MV-4-11 (cell line): ENCODE measurements at regions not wholly inside any gene's neighbourhood (a gene's known extent, or its start where the extent isn't known, plus 50 kb on each side); places are given as distances from the start of the nearest gene placed in this dataset.

Experiments
- DNase-seq: peaks from one replicate; lab custom pipeline; 2025; lab: John Stamatoyannopoulos, UW

- no peak for DNase-seq
These were observed 974.0 kb upstream of the GHITM start for GRCh38 chr10:83165265-83165664.

GRCh38 chr10:83166344-83166743 lies 973.0 kb upstream of the GHITM start:
- DNase-seq, result no peak

- DNase-seq, result no peak
These were observed 972.2 kb upstream of the GHITM start for GRCh38 chr10:83167081-83167480.

GRCh38 chr10:83176901-83177300 lies 962.4 kb upstream of the GHITM start:
- no peak for DNase-seq

DNA sequence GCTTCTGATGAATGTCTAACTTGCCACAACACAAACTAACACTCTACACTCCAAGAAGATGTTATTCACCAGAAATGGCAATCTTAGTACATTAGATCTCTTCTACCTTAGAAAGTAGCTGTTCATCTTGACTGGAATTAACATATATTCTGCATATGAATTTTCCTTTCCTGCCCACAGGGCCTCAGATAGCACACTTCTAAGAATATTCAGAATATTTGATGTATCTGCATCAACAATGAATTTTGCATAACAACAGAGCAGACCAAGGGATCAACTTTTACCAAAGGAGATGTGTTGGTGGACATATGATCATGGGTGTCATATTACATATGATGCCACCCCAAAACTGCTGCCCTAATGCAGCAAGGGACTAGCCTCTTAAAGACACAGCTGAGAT lies 960.8 kb upstream of the GHITM start:
- no peak for DNase-seq

DNA sequence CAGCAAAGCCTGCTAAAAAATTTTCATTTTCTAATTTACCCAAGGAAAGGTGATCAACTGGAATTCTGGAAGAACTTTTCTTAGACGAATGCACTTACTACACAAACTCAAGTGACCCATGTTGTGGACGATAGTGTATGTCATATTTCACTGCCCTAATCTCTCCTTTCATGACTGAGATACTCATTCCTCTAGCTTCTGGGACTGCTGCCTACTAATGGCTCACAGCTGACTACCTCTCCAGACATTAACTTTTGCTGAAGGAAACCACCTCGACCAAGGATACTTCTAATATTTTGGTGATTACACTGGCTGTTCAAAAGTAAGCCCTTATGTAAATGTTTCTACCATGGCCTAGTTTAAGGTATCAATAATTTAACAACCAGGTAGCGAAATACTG lies 959.9 kb upstream of the GHITM start:
- DNase-seq, result no peak

- DNase-seq, result no peak
These were observed 957.2 kb upstream of the GHITM start for GRCh38 chr10:83182076-83182475.

- no peak for DNase-seq
These were observed 954.7 kb upstream of the GHITM start for GRCh38 chr10:83184641-83185040.

DNA sequence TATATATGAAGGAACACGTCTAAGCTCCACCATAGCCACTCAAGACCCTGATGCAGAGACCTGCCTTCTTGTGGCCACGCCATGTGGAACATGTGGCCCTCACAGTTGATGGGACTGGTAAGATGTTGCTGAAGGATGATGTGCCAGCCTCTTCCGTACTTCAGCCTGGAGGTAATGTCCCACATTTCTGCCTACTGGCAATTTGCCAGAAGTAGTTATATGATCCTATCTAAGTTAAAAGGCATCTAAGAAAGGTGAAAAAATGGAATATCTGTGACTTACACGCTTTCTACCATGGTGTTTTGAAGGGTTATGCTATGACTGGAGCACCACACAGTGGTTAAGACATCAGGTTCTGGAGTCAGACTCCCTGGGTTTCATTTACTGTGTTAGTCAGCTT lies 948.7 kb upstream of the GHITM start:
- DNase-seq, result no peak

DNA sequence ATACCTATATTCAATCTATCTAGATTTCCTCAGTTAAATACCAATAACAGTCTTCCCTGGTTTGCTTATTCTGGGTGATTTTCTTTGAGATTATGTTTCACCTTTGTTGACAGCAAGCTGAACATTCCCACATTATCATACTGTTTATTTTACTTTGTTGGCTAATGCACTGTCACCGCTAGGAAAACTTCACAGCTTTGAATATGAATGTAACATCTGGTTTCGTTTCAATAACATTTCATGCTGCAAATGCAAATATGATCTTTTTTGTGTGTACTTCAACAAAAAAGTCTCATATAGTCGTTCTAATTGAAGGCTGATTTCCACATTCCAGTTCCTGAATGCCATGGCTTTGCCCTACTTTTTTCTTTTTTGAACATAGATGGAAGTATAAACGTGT lies 946.3 kb upstream of the GHITM start:
- no peak for DNase-seq

DNA sequence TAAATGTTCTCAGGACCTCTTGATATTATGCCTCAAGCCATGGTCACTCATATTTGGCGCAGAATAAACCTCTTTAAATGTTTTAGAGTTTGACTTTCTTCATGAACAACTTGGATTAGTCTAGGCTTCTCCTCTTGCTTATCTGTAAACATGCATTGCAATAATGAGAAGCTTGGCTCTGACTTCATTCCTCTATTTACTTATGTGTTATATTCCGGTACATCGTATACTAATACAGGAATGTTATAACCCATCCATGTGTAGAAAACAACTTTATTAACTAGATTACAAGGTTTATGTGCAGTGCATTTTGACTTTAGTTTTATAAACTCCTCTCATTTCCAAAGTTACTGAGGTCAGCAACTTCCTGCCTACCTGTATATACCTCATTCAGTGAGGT lies 944.3 kb upstream of the GHITM start:
- no peak for DNase-seq

GRCh38 chr10:83199374-83199773 lies 939.9 kb upstream of the GHITM start:
- DNase-seq, result no peak

GRCh38 chr10:83205861-83206260 lies 933.4 kb upstream of the GHITM start:
- DNase-seq, result no peak

DNA sequence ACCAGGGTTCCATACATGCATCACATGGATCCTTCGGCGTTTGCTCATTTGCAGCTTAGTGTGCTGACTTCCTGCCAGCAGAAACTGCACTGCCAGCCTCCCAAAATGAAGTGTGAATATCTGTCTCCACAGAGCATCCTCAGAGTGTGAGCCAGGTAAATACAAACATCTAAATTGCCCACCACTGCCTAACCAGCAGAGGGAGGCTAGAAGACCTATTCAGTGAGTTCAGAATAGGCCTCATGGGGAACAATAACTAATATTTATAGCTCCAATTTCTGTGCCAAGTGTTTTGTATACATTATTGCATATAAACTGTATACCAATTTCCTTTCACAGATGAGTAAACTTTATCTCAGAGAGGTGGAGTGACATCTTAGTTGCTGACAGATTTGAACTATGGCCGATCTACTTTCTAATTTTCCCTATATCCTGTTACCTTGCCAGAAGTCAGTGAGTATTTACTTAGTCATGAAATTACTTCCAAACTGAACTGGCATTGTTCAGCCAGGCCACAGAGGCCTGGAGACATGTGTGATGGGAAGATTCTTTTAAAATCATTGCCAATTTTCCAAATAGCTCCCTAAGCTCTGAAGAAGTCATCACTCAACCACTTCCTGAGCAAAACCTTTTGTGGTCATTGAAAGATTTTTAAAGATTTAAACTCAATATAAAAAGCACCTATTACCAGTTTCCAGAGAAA lies 926.5 kb upstream of the GHITM start:
- no peak for DNase-seq

GRCh38 chr10:83214136-83214535 lies 925.2 kb upstream of the GHITM start:
- no peak for DNase-seq

DNA sequence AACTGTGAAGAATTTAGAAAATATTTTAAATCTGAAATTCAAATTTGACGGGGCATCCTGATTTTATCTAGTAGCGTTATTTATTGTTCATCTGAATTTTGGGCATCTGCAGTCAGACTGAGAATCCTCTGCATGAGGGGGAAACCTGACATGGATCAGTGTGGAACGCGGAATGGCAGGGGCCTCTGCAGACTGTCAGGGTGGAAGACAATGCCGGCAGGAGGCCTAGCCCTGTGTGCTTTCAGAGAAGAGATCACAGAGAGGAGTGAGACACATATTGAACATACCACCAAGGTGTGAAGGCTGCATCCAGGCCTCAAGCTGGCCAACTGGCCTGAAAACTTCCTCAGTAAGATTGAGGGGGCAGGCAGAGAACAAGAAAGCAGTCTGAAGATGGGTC lies 921.1 kb upstream of the GHITM start:
- DNase-seq, result no peak

- no peak for DNase-seq
These were observed 917.0 kb upstream of the GHITM start for GRCh38 chr10:83222300-83222699.

- no peak for DNase-seq
These were observed 916.2 kb upstream of the GHITM start for GRCh38 chr10:83222832-83223742.

- no peak for DNase-seq
These were observed 913.5 kb upstream of the GHITM start for GRCh38 chr10:83225781-83226180.

DNA sequence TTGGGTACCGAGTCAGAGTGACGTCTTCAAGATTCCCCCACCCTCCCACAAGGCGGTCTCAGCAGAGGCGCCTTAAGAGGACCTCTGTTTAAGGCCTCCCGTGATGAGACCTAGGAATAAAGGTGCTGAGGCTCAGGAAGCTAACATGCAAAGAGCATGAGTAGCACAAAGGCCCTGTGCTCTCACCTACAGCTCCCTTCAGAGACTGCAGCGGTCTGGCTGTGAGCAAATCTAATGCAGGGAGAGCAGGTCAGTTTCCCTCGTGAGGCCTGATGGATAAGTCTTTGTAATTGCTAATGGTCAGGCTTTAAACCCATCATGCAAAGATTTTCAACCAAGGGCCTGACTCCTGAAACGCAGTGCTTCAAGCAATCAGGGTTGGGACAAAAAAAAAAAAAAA lies 909.3 kb upstream of the GHITM start:
- no peak for DNase-seq

DNA sequence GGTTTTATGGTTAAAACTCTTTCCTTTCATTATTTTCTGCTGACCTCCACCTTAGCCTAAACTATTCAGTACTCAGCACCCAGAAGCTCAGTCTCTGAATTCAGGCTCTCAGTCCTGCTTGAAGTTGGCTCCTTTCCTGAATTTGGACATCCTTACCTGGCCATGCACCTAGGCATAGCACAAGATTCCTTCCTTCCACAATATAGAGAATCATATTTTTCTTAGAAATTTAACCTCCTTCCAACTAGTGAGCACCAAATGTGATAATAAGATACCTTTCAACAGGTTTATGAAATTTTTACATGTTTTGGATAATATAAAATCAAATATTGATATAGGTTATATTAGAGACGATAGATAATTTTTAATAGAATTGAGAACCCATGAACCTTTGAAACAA lies 905.6 kb upstream of the GHITM start:
- no peak for DNase-seq

GRCh38 chr10:83248106-83248631 lies 891.1 kb upstream of the GHITM start:
- no peak for DNase-seq

GRCh38 chr10:83250396-83250795 lies 888.9 kb upstream of the GHITM start:
- DNase-seq, result no peak
